Ectodermal cell (in vitro differentiated cells): ENCODE measurements at regions not wholly inside any gene's neighbourhood (a gene's known extent, or its start where the extent isn't known, plus 50 kb on each side); places are given as distances from the start of the nearest gene placed in this dataset.

ENCODE experiments used
- H3K27ac ChIP-seq: 2 replicates; pipeline ENCODE4 v1.7.0; 2013; ENCODE audit warnings: mild to moderate bottlenecking, low read depth, low read length; ENCODE audit not compliant: insufficient read depth, poor library complexity, severe bottlenecking
- H3K27me3 ChIP-seq: 2 replicates; pipeline ENCODE4 v1.7.0; 2013; ENCODE audit warnings: mild to moderate bottlenecking, low read length; ENCODE audit not compliant: insufficient read depth, control insufficient read depth, poor library complexity, severe bottlenecking
- H3K36me3 ChIP-seq: one replicate; pipeline ENCODE4 v1.7.0; 2013; ENCODE audit warnings: low read length; ENCODE audit not compliant: control insufficient read depth, insufficient read depth
- H3K4me1 ChIP-seq: one replicate; pipeline ENCODE4 v1.7.0; 2013; ENCODE audit warnings: low read length; ENCODE audit not compliant: control insufficient read depth, insufficient read depth
- H3K4me3 ChIP-seq: 2 replicates; pipeline ENCODE4 v1.7.0; 2013; ENCODE audit warnings: low read depth, low read length, control low read depth; ENCODE audit not compliant: insufficient read depth
- H3K9me3 ChIP-seq: 2 replicates; pipeline ENCODE4 v1.7.0; 2013; ENCODE audit warnings: mild to moderate bottlenecking, low read length, moderate library complexity; ENCODE audit not compliant: control insufficient read depth
- WGBS, 2 experiments: methylation state at CpG; one replicate each; pipeline ENCODE4 v1.1.7; 2013; ENCODE audit warnings: missing lambda C conversion rate in 2 of 2; 5-methylcytosine and 5-hydroxymethylcytosine counted together

GRCh38 chr2:104318001-104318665 is 535.8 kb upstream of the POU3F3 start:
- Histone ChIP-seq H3K27me3 (no peaks in the 10 kb centered on the region), H3K36me3 (no peaks in the 10 kb centered on the region), H3K4me3 (no peak overlapping the region), H3K4me1 (peaks cover 5% of the 10 kb centered on the region), H3K27ac (no peak overlapping the region), H3K9me3 (no peaks in the 10 kb centered on the region)
- 94 to 96% methylated on average over 6 of the region's 6 CpGs for WGBS, 2 experiments

- 83 to 86% methylated on average over 9 of the region's 9 CpGs for WGBS, 2 experiments
- no peak overlapping the region for H3K27ac ChIP-seq
- H3K27me3 ChIP-seq: no peaks in the 10 kb centered on the region
- no peaks in the 10 kb centered on the region for H3K9me3 ChIP-seq
- H3K4me1 ChIP-seq: peaks cover 5% of the 10 kb centered on the region
- no peak overlapping the region for H3K4me3 ChIP-seq
- H3K36me3 ChIP-seq: no peaks in the 10 kb centered on the region
Observed at GRCh38 chr2:104321116-104321795, 532.7 kb upstream of the POU3F3 start.

DNA sequence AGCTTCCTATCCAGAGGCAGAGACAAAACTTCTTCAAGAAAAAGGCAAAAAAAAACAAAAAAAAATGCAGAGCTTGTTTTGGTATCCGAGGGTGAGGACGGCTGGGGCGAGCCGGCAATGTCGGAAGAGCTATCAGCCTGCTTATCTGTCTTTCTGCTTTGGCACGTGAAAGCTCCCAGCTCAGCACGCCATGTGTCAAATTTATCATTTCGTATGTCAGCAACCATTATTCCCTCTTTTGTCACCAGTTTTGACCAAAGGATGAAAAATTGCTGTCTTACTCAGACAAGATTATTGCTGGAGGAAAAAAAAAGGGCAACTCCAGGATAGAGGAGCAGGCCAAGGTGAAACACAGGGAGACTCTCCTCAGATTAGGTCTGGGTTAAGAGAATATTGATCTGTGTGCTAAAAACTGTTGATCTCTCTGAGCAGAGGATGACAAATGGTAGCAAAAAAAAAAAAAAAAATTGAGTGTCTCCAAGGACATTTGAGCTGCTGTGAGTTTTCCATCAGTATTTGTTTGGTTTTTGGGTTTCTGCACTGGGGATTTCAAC is 532.0 kb upstream of the POU3F3 start:
- Histone ChIP-seq H3K36me3 (no peaks in the 10 kb centered on the region), H3K9me3 (no peaks in the 10 kb centered on the region), H3K27me3 (no peaks in the 10 kb centered on the region), H3K4me3 (no peak overlapping the region), H3K27ac (no peak overlapping the region), H3K4me1 (peaks cover 5% of the 10 kb centered on the region)
- 86 to 90% methylated on average over 8 of the region's 8 CpGs for WGBS, 2 experiments

DNA sequence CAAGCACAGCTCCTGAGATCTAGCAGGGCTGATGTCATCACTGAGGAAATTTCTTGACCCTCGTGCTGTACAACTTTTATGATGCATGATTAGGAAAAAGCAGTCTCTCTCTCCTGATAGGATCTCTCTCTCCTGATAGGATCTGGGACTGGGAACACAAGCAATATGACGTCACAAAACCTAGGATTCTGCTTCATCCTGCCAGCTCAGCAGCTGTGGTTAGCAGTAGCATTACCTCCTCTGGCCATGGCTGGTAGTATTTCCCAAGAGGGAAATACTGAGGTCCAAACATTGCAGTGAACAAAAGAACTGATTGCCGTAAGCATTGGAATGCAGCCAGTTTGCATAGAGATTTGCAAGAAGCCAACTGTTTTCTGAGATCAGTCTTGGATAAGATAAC is 521.2 kb upstream of the POU3F3 start:
- Histone ChIP-seq H3K4me1 (no peaks in the 10 kb centered on the region), H3K27ac (no peak overlapping the region), H3K9me3 (no peaks in the 10 kb centered on the region), H3K27me3 (no peaks in the 10 kb centered on the region), H3K36me3 (no peaks in the 10 kb centered on the region), H3K4me3 (no peak overlapping the region)
- WGBS, 2 experiments: 81 to 87% methylated on average over 3 of the region's 3 CpGs

- 50% methylated on average over 2 of the region's 2 CpGs for WGBS, 2 experiments
- no peaks in the 10 kb centered on the region for H3K36me3 ChIP-seq
Observed at GRCh38 chr2:104337869-104338268, 516.0 kb upstream of the POU3F3 start.

GRCh38 chr2:104340162-104340561 is 513.8 kb upstream of the POU3F3 start:
- Histone ChIP-seq H3K27me3 (no peaks in the 10 kb centered on the region), H3K36me3 (no peaks in the 10 kb centered on the region), H3K9me3 (no peaks in the 10 kb centered on the region), H3K27ac (no peak overlapping the region), H3K4me3 (no peak overlapping the region), H3K4me1 (no peaks in the 10 kb centered on the region)
- WGBS, 2 experiments: 86 to 97% methylated on average over 4 of the region's 4 CpGs

More at GRCh38 chr2:104337869-104338268, 516.0 kb upstream of the POU3F3 start:
- H3K27ac ChIP-seq: no peak overlapping the region
- H3K9me3 ChIP-seq: no peaks in the 10 kb centered on the region
- no peaks in the 10 kb centered on the region for H3K4me1 ChIP-seq
- no peak overlapping the region for H3K4me3 ChIP-seq
- H3K27me3 ChIP-seq: no peaks in the 10 kb centered on the region

DNA sequence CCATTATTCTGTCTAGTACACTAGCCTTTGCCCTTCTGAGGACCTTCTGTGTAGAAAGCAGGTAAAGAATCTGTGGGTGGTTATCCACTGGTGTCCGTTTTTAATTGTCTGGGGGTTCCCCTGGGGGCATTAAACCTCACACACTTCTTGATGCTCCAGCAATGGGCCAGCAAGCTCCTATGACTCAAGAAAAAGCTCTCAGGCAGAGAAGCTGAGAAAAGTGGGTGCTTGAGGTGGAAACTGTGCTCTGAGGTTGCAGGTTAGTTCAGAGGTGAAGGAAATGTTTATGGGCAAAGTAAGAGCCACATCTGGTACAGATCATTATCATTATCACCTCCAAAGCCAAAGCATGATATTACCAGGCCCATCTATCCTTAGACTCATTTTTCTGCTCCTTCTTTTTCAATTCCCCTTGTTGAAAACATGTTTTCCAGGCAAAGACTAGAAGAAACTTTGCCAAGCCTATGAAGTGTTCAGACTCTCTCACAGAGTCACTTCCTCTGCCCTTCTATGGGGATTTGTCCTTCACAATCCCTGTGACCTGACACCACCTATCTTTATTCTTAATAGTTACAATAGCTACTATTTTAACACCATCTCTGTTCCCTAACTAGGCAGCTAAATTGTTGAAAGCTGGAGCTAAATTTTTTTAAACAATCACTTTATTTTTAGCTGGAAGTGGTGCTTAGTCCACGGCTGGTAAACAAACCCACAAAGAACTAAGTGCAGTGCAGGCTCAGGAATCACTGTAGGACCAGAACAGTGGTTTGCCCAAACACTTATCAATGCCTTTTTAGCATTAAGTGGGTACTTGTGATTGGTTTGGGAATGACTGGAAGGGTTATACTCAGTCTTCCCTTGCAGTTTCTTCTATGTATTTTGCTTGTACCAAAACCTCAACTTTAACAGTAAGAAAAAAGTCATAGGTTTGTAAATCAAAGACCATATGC is 512.8 kb upstream of the POU3F3 start:
- Histone ChIP-seq H3K9me3 (no peaks in the 10 kb centered on the region), H3K36me3 (no peaks in the 10 kb centered on the region), H3K27me3 (no peaks in the 10 kb centered on the region), H3K4me1 (no peaks in the 10 kb centered on the region), H3K4me3 (no peak overlapping the region), H3K27ac (no peak overlapping the region)
- 89 to 98% methylated on average over 2 of the region's 2 CpGs for WGBS, 2 experiments

GRCh38 chr2:104344306-104344705 is 509.6 kb upstream of the POU3F3 start:
- Histone ChIP-seq H3K4me3 (no peak overlapping the region), H3K36me3 (no peaks in the 10 kb centered on the region), H3K9me3 (no peaks in the 10 kb centered on the region), H3K27ac (no peak overlapping the region), H3K4me1 (no peaks in the 10 kb centered on the region), H3K27me3 (no peaks in the 10 kb centered on the region)
- 87 to 91% methylated on average over 3 to 5 of the region's 5 CpGs for WGBS, 2 experiments

DNA sequence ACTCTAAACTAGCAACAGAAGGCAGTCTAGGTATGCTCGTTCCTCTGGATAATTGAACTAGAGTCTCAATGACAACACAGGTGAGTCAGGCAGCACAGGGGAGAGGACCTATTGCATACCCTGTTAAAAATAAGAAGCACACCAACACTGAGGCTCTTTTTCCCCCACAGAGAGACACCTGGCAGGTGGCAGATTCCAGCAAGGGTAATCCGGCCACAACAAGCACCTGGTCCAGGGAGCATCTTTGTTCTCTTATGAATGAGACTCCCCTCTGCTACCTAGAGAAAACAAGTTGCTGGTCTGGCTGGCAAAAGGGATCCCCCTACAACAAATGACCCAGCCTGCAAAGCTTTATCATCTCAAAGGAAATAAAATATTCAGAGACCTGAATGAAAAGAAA is 508.9 kb upstream of the POU3F3 start:
- Histone ChIP-seq H3K27ac (no peak overlapping the region), H3K27me3 (no peaks in the 10 kb centered on the region), H3K36me3 (no peaks in the 10 kb centered on the region), H3K9me3 (no peaks in the 10 kb centered on the region), H3K4me1 (no peaks in the 10 kb centered on the region), H3K4me3 (no peak overlapping the region)
- 78% methylated on average over 2 of the region's 2 CpGs for whole genome bisulfite sequencing, 2 experiments

DNA sequence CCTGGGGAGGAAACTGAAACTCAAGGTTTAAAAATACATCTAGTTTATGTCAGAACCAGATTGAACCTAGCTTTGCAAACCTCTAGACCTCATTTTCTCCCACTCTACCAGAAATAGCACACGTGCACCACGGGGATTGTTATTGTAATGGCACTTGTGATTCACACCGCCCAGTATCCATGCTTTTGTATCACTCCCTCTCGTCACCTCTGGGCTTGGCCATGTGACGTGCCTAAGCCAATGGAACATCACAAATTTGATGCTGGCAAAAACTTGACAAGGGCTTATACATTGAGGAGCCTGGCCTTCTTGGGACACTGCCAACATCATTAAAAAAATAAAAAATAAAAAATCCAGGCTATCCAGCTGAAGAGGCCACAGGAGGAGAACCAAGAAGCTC is 495.8 kb upstream of the POU3F3 start:
- Histone ChIP-seq H3K36me3 (no peaks in the 10 kb centered on the region), H3K27me3 (no peaks in the 10 kb centered on the region), H3K9me3 (no peaks in the 10 kb centered on the region), H3K4me1 (no peaks in the 10 kb centered on the region), H3K27ac (no peak overlapping the region), H3K4me3 (no peak overlapping the region)
- 89 to 94% methylated on average over 5 of the region's 5 CpGs for WGBS, 2 experiments
